Left ventricle myocardium inferior (tissue), 1 donor: ENCODE measurements at regions not wholly inside any gene's neighbourhood (a gene's known extent, or its start where the extent isn't known, plus 50 kb on each side); places are given as distances from the start of the nearest gene placed in this dataset.

ENCODE experiments used
- DNase-seq: peaks from one replicate; pipeline ENCODE4 v3.0.0-alpha.2; 2020
- H3K27ac ChIP-seq: fragments of 200-600 bp; replicated peaks from 2 replicates; pipeline ENCODE4 v1.8.0; 2021
- H3K27me3 ChIP-seq: fragments of 200-600 bp; 2 replicates; pipeline ENCODE4 v1.8.0; 2021; ENCODE audit warnings: low read depth
- H3K36me3 ChIP-seq: fragments of 200-600 bp; 2 replicates; pipeline ENCODE4 v1.8.0; 2021
- H3K4me1 ChIP-seq: fragments of 200-600 bp; 2 replicates; pipeline ENCODE4 v1.8.0; 2021
- H3K4me3 ChIP-seq: fragments of 200-600 bp; 2 replicates; pipeline ENCODE4 v1.8.0; 2021; ENCODE audit warnings: mild to moderate bottlenecking, moderate library complexity
- H3K9me3 ChIP-seq: fragments of 200-600 bp; replicated peaks from 2 replicates; pipeline ENCODE4 v1.8.0; 2021
- CTCF ChIP-seq: fragments of 200-600 bp; IDR thresholded peaks from 2 replicates; pipeline ENCODE4 v1.8.0; 2021; ENCODE audit warnings: antibody characterized with exemption, mild to moderate bottlenecking, borderline replicate concordance
- intact Hi-C: fragments of 100-400 bp; cut with micrococcal nuclease; formaldehyde crosslinking; loops from one replicate; pipeline ENCODE4 v1.11.0; 2022
- donor health status: DM: no; HTN: yes; CAD: no; lungs with severe emphysema.

- no peak for DNase-seq
- Histone ChIP-seq H3K27ac (no peak overlapping the region), H3K9me3 (peaks cover 8% of the 10 kb centered on the region), H3K4me3 (no peak overlapping the region), H3K36me3 (no peaks in the 10 kb centered on the region), H3K27me3 (no peaks in the 10 kb centered on the region), H3K4me1 (no peaks in the 10 kb centered on the region)
- TF ChIP-seq CTCF, result no peak
- intact Hi-C loops, result no loop called here
These were observed 234.1 kb upstream of the MON1B start for GRCh38 chr16:76956841-76957240.

- H3K27ac ChIP-seq, result no peak overlapping the region
- intact Hi-C loops, result no loop called here
- no peaks in the 10 kb centered on the region for H3K36me3 ChIP-seq
- no peak overlapping the region for H3K4me3 ChIP-seq
- DNase-seq, result no peak
- no peaks in the 10 kb centered on the region for H3K27me3 ChIP-seq
- H3K9me3 ChIP-seq, result no peaks in the 10 kb centered on the region
- no peaks in the 10 kb centered on the region for H3K4me1 ChIP-seq
- no peak for TF ChIP-seq CTCF
These were observed 231.8 kb upstream of the MON1B start for GRCh38 chr16:76959166-76959565.

- intact Hi-C loops, result no loop called here
- no peaks in the 10 kb centered on the region for H3K27me3 ChIP-seq
- no peak for TF ChIP-seq CTCF
- no peaks in the 10 kb centered on the region for H3K36me3 ChIP-seq
- DNase-seq, result no peak
- H3K27ac ChIP-seq, result no peak overlapping the region
- no peak overlapping the region for H3K4me3 ChIP-seq
- H3K9me3 ChIP-seq, result peaks cover 8% of the 10 kb centered on the region
- no peaks in the 10 kb centered on the region for H3K4me1 ChIP-seq
These were observed 227.2 kb upstream of the MON1B start for GRCh38 chr16:76963614-76964315.

GRCh38 chr16:76964464-76965154 is 226.4 kb upstream of the MON1B start:
- peaks cover 8% of the 10 kb centered on the region for H3K9me3 ChIP-seq
- intact Hi-C loops, result no loop called here
- no peaks in the 10 kb centered on the region for H3K27me3 ChIP-seq
- DNase-seq, result no peak
- H3K36me3 ChIP-seq, result no peaks in the 10 kb centered on the region
- TF ChIP-seq CTCF, result no peak
- no peaks in the 10 kb centered on the region for H3K4me1 ChIP-seq
- H3K4me3 ChIP-seq, result no peak overlapping the region
- no peak overlapping the region for H3K27ac ChIP-seq

- Histone ChIP-seq H3K27ac (no peak overlapping the region), H3K36me3 (no peaks in the 10 kb centered on the region), H3K9me3 (peaks cover 8% of the 10 kb centered on the region), H3K4me1 (no peaks in the 10 kb centered on the region), H3K27me3 (no peaks in the 10 kb centered on the region), H3K4me3 (no peak overlapping the region)
- DNase-seq, result no peak
- intact Hi-C loops, result no loop called here
- no peak for TF ChIP-seq CTCF
These were observed 220.8 kb upstream of the MON1B start for GRCh38 chr16:76970087-76970744.
